Stimulated activated CD8-positive, alpha-beta memory T cell treated with anti-CD3 and anti-CD28 coated beads, Interleukin-4, amount 100 ng/mL, for 48 hours (primary cell): ENCODE measurements at regions not wholly inside any gene's neighbourhood (a gene's known extent, or its start where the extent isn't known, plus 50 kb on each side); places are given as distances from the start of the nearest gene placed in this dataset.

Source experiments
- DNase-seq: peaks from one replicate; pipeline ENCODE4 v3.0.0-alpha.2; 2020

DNA sequence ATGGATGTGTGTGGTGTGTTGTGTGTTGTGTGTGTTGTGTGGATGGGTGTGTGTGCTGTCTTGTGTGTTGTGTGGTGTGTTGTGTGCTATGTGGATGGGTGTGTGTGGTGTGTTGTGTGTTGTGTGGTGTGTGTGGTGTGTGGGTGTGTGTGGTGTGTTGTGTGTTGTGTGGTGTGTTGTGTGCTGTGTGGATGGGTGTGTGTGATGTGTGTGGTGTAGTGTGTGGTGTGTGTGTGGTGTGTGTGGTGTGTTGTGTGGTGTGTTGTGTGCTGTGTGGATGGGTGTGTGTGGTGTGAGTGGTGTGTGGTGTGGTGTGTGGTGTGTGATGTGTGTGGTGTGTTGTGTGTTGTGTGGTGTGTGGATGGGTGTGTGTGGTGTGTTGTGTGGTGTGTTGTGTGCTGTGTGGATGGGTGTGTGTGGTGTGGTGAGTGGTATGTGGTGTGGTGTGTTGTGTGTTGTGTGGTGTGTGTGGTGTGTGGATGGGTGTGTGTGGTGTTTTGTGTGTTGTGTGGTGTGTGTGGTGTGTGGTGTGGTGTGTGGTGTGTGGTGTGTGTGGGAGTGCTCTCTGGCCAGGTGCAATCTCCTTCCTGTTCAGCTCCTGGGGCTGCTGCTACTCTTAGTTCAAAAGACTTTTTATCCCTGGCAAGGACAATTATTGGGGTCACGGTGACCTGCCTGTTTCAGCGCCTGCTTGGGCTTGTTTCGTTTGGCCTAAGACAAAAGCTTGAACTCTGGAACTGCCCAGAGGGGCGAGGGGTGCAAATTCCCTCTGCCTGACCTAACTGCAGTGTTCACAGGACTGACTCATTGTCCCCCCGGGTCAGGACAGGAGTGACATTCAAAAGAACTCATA lies 101.1 kb downstream of the UBIAD1 start:
- DNase-seq = no peak

- no peak for DNase-seq
Measured at GRCh38 chr1:11374748-11375110, 101.7 kb downstream of the UBIAD1 start.

DNA sequence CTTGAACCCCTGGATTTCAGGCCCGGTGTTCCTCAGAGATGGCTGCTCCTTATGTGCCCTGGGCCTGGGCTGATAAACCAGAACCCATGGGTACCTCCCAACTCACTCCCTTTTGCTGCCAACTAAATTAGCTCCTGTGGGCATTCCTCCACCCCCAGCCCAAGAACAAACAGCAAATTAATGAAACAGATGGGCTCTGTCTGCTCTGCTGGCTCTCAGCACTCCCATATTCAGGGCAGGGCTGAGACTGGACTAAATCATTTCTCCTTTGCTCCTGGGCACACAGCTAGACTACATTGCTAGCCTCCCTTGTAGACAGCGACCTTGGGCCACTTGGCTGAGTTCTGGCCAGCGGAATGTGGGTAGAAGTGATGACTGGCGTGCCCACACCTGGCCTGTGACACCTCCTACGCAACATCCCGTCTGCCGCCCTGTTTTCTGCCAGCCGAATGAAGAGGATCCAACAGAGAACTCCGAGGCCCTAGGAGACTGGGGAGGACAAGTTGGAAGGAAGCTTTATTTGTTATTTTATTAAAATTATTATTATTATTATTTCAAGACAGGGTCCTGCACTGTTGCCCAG lies 101.9 kb upstream of the DISP3 start:
- DNase-seq = no peak

- DNase-seq = no peak
Measured at GRCh38 chr1:11377954-11378353, 101.0 kb upstream of the DISP3 start.

DNA sequence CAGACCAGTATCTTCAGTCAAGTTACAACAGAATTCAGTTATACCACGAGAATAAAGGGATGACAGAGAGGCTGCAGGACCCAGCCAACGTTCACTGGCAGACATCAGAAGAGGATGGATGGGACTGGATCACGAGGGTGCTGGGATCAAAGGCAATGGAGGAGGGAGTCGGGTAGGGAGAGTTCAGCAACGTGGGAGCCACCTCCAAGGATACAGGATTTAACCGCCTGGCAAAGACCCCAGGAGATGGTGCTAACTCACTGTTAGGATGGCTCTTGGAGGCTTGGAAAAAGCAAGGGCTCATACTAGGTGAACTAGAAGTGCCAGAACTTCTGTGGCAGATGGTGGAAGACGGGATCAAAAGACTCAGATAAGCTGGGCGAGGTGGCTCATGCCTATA lies 99.1 kb upstream of the DISP3 start:
- DNase-seq = no peak

GRCh38 chr1:11380500-11380899 lies 98.5 kb upstream of the DISP3 start:
- DNase-seq = no peak

DNA sequence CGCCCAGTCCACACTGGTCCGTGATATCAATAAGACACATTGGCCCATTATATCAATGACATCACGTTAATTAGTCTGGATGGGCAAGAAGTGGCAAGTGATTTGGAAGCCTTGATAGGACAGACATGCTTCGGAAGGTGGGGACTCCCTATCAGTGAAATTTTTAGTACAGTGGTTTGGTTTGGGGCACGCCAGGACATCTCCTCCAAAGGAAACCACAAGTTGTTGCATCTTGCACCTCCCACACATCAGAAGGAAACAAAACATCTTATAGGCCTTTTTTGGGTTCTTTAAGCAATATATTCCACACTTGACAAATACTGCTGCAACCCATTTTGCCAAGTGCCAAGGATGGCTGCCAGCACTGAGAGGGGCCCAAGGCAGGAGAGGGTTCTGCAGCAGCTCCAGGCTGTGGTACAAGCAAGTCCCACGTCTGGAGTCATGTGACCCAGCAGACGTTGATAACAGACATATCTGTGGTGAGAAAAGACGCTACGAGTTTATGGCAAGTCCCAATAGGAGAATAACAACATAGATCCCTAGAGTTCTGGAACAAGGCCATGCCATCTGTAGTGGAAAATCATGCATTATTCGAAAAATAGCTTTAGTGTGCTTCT lies 95.3 kb upstream of the DISP3 start:
- DNase-seq = no peak

GRCh38 chr1:11384170-11384554 lies 94.8 kb upstream of the DISP3 start:
- no peak for DNase-seq

GRCh38 chr1:11387829-11388228 lies 91.1 kb upstream of the DISP3 start:
- no peak for DNase-seq

DNA sequence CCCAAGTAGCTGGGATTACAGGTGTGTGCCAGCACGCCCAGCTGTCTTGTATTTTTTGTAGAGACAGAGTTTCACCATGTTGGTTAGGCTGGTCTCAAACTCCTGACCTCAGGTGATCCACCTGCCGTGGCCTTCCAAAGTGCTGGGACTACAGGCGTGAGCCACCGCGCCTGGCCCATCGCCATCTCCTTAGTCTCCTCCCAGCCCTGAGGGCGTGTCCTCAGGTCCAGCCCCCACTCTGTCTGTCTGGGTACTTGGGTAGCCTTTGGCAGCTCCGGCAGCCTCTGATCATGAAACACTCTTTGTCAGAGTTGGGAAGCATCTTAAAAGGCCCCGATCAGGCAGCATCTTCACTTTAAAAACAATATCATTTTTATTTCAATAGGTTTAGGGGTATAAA lies 90.3 kb upstream of the DISP3 start:
- no peak for DNase-seq

- no peak for DNase-seq
Measured at GRCh38 chr1:11391327-11391726, 87.6 kb upstream of the DISP3 start.

GRCh38 chr1:11391886-11392285 lies 87.1 kb upstream of the DISP3 start:
- no peak for DNase-seq

DNA sequence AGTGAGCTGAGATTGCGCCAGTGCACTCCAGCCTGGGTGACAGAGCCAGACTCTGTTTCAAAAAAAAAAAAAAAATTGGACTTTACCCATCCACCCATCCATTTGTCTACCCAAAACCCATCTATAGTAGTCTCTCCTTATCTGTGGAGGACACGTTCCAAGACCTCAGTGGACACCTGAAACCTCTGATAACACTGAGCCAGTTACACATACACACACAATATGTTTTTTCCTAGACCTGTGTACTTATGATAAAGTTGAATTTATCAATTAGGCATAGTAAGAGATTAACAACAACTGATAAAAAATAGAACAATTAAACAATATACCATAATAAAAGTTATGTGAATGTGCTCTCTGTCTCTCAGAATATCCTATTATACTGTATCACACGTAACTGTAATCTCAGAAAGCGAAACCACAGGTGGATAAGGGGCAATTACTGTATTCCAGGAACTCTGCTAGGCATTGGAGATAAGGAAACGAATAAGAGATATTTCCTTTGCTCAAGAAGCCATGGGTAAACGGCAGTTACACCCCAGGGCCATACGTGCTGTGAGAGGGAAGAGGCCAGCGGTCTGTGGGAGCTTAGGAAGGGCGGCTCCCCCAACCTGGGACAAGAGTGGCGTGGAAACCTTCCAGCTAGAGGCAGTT lies 84.2 kb upstream of the DISP3 start:
- DNase-seq = no peak

- no peak for DNase-seq
Measured at GRCh38 chr1:11395616-11396015, 83.3 kb upstream of the DISP3 start.

DNA sequence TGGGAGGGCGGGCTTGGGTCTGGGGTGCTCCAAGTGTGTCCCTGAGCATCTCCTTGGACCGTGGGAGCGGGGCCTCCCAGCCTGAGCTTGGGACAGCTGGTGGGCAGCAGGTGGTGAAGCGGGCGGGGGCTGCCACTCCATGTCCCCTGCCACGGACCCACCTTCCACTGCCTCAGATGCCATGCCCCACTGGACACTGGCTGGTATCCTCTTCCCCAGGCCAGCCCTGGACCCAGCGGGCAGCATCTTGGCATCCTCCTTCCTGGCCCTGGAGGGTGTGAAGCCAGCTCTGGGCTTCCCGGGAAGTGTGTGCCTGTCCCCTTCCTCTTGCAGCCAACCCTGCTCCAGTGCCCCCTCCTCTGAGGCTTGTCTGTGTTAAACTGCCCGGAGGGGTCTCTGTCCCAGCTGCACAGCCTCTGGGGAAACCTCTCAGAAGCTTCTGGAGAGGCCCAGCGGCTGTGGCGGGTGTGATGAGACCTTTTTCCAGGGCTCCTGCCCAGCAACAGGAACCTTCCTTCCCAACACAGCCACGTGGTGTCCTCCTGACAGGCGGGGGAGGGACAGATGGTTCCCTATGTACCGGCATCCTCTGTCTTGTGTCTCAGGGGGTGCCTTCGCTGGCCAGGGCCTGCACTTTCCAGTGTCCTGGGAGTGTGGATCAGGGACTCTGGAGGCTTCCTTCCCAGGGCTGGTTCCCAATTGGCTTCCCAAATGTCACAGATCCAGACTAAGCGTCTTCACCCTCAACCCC lies 81.6 kb upstream of the DISP3 start:
- no peak for DNase-seq

DNA sequence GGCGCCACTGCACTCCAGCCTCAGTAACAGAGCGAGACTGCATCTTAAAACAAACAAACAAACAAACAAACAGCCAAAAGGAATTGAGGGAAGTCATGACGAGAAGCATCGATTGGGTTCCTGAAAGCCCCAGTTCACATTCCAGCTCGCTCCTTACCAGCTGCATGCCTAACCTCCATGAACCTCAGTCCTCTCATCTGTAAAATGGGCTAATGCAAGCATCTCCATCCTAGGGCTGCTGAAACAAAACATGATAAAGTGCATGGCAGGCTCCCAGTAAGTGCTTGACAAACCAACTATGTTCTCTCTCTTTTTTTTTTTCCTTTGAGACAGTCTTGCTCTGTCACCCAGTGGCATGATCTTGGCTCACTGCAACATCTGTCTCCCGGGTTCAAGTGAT lies 79.7 kb upstream of the DISP3 start:
- no peak for DNase-seq

DNA sequence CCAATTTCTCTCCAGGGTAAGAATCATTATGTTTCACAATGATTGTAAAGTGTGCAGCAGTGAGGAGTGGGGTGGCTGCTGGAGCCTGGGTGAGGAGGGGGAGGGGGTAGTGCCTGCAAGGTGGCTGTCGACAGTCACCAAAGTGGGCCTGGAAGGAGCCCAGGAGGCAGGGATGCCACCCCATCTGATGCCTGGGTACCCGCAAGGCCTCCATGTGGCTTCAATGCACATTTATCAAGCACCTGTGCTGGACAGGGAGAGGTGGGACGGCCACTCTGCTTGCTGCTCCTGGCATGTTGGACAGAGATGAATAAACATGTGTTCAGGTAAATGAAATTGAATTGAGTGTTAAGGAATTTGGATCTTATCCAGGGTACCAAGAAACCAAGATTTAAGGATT lies 78.8 kb upstream of the DISP3 start:
- no peak for DNase-seq

- no peak for DNase-seq
Measured at GRCh38 chr1:11400567-11400966, 78.4 kb upstream of the DISP3 start.

DNA sequence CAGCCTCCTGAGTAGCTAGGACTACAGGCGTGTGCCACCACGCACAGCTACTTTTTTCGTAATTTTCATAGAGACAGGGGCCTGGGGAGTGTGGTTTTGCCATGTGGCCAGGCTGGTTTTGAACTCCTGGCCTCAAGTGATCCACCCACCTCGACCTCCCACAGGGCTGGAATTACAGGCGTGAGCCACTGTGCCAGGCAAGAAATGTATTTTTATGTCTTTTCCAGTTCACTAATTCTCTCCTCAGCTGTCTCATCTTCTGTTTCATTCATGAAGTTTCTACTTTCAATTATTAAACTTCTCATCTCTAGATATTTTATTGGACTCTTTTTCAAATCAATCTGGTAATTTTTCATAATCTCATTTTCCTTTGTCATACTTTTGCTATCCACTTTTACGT lies 72.1 kb upstream of the DISP3 start:
- DNase-seq = no peak

GRCh38 chr1:11407301-11407994 lies 71.5 kb upstream of the DISP3 start:
- DNase-seq = peak; percentile 49

DNA sequence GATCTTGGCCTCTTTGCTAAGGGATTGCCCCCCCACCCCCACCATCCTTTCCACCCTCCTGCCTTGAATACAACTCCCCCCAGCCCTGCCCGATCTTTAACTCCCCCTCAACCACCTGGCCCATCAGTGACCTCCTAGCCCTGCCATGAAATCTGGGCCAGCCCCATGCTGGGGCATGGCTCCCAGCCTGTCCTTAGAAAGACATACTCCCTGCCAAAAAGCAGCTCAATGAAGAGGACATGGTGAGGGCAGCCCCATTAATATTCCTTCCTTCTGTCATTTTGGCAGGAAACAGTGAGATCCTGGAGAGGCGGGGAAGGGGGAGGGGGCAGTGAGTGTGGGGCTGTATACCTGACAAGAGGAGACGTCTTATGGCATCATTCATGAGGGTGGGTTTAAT lies 66.8 kb upstream of the DISP3 start:
- DNase-seq = no peak

DNA sequence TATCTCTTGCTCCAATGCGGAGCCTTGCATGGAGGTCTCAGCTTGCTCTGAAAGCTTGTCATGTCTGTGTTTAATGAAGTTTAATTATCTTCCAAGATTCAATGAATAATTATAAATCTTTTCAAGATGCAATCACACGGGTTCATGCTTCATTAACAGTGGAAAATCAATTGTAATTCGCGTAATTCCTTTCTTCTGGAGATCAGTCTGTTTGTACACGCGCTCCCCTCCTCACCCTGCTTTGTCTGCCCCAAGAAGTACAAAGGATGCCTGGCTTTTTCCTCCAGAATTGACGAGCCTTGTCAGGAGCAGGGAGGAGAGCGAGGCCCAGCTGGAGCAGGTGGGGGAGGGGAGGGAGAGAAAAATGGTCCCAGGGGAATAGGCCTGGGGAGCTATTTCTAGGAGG lies 65.0 kb upstream of the DISP3 start:
- DNase-seq = no peak
